HG02870 (cell line): ENCODE measurements at regions not wholly inside any gene's neighbourhood (a gene's known extent, or its start where the extent isn't known, plus 50 kb on each side); places are given as distances from the start of the nearest gene placed in this dataset.
"Not testable (repeated sequence)": the region's sequence is repeated elsewhere in the genome, so short reads cannot be mapped to it uniquely, and the experiment has no call there.

Source experiments
- ATAC-seq: cut with Tn5 transposase; IDR thresholded peaks from one replicate; pipeline ENCODE4 v1.9.1; 2021; ENCODE audit warnings: mild to moderate bottlenecking, moderate library complexity; ENCODE audit not compliant: unreplicated experiment

GRCh38 chr5:123937230-123937629, 425.3 kb downstream of the CSNK1G3 start:
- ATAC-seq: no peak

- no peak for ATAC-seq
Observed at GRCh38 chr5:123936548-123936947, 424.6 kb downstream of the CSNK1G3 start.

GRCh38 chr5:123933812-123934211, 421.8 kb downstream of the CSNK1G3 start:
- not testable (repeated sequence) for ATAC-seq

- peak; percentile 72 for ATAC-seq
Observed at GRCh38 chr5:123929055-123929474, 417.1 kb downstream of the CSNK1G3 start.

DNA sequence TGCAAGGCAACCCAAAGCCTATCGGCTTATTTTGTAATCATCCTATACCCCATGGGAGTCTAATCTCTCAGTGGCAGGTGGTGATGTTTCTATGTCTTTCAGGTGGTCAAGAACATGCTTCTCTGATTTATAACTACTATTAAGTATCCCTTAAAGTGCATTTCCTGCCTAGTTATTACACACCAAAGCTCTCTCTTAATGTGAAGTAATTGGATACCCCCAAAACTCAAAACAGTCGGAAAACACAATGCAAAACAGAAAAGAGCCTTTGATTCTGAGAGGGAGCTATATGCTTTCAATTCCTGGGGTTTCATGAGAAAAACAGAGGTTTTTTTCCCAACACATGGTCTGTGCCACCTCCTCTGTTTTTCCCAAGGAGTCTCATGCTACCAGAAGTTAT, 416.4 kb downstream of the CSNK1G3 start:
- no peak for ATAC-seq

- ATAC-seq: no peak
Observed at GRCh38 chr5:123921193-123921592, 409.2 kb downstream of the CSNK1G3 start.

GRCh38 chr5:123916345-123917121, 404.6 kb downstream of the CSNK1G3 start:
- no peak for ATAC-seq

DNA sequence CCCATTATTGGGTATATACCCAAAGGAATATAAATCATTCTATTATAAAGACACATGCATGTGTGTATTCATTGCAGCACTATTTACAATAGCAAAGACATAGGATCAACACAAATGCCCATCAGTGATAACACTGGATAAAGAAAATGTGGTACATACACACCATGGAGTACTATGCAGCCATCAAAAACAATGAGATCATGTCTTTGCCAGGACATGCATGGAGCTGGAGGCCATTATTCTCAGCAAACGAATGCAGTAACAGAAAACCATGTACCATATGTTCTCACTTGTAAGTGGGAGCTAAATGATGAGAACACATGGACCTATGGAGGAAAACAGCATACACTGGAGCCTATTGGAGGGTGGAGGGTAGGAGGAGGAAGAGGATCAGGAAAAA, 402.4 kb downstream of the CSNK1G3 start:
- no peak for ATAC-seq

DNA sequence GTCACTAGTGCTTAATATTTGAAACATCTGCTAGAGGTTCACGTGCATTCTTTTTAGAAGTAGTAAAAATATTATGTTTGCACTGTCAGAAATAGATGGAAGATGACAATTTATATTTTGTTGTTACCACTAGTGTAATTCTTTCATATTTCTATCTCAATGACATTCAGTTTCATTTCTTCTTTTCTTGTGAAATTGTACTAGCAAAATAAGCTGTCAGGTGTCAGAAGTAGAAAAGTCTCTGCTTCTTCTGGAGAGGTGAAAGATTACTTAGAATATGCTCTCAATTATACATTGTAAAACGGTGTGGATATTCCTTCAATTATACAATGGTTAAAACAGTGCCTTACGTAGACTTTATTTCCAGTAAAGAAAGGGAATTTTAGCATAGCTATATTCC, 395.4 kb downstream of the CSNK1G3 start:
- peak; percentile 79 for ATAC-seq

- no peak for ATAC-seq
Observed at GRCh38 chr5:123906698-123907295, 394.8 kb downstream of the CSNK1G3 start.

DNA sequence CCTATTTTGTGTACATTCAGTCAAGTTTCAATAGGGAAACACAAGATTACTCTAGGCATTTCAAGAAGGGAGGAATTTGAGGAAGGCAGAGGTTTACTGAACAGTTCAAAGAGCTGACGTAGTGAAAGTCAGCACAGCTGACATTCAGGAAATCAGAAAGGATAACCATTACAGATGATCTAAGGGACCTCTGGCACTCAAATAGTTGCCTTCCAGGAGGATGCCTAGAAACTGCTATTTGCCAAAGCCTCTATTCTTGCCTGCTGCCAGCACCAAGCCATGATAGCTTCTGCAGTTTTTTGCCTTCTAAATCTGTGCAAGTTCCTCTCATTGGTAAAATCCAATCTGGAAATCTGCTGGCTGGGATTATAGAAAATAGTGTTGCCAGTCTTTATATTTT, 373.1 kb downstream of the CSNK1G3 start:
- no peak for ATAC-seq

GRCh38 chr5:123882965-123883345, 371.0 kb downstream of the CSNK1G3 start:
- ATAC-seq: no peak

DNA sequence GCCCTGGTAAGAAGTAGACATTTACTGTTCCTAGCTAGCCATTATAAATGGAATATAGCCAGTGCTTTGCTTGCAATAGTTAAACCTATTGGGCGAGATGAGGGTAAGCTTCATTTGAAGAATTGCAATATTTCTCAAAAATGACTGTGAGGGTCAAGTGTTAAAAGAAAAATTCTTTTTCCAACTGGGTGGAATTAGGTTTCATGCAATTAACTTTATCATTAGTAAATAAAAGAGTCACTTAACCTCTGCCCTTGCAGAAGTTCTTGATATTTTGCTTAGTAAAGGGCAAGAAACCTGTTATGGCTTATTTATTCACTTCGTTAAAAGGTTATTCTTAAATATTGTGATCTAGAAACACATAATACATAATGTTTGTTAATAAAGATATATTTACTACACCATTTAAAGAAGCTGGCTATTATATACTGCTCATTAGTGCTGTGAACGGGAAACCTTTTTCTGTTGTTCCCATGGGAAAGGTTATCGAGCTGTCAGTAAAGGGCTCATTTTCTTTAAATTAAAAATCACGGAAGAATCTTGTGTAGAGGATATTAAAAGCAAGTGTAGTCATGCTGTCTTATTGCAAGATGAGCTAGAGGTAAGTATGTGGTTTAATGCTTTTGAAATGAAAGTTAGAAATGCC, 370.5 kb downstream of the CSNK1G3 start:
- ATAC-seq: no peak

- ATAC-seq: no peak
Observed at GRCh38 chr5:123881759-123882244, 369.8 kb downstream of the CSNK1G3 start.

DNA sequence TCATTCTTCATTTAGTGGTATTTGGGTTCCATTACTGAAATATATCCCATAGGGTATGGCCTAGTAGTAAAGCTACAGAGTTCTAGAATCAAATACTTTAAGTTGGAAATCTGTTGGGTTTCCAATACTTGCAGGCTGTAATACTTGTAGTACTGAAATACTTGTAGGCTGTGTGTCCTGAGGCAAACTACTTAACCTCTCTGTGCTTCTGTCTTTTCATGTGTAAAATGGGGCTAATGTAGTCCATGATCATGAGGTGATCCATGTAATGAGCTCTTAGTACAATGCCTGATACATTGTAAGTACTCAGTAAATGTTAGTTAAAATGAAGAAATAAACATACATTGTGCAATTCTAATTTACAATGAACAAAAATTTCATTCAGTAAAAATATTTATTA, 368.9 kb downstream of the CSNK1G3 start:
- ATAC-seq: no peak

DNA sequence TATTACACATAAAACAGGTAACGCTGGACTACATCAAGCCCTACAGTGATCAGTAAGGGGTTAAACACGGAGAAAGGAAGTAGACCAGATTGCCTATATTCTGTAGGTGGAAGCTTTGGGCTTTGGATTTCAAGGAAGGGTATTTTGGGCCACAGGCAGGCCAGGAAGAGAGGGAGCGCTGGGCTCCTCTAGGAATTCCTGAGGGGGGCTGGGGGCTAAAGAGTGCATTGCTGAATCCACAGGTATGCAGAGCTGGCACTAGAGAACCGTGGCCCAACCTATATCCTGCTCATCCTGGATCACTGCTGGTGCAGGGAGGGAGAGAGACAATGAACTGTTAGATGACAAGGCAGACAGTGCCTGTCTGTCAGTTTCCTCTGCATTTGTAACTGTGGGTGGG, 367.1 kb downstream of the CSNK1G3 start:
- ATAC-seq: no peak

DNA sequence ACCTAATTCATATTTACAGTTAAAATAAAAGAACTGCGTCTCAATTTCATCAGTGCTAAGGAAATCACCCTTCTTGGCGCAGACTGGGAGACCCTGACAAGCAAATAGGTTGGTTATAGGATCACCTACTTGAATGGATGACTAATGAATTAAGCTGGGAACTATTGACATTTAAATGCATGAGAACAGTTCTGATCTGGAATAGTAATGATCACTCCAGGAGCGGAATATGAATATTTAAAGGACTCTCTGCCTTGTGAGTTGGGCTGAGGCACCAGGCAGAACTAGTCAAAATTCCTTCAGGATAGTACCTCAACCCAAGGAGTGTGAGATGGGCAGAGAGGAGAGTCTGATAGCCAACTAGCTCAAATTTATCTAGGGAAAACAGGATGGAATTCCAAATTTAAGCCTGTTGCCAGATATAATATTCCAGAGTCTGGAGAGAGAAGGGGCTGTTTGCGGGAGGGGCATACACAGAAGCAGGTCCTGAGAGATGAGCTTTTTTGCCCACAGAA, 364.4 kb downstream of the CSNK1G3 start:
- ATAC-seq: no peak

DNA sequence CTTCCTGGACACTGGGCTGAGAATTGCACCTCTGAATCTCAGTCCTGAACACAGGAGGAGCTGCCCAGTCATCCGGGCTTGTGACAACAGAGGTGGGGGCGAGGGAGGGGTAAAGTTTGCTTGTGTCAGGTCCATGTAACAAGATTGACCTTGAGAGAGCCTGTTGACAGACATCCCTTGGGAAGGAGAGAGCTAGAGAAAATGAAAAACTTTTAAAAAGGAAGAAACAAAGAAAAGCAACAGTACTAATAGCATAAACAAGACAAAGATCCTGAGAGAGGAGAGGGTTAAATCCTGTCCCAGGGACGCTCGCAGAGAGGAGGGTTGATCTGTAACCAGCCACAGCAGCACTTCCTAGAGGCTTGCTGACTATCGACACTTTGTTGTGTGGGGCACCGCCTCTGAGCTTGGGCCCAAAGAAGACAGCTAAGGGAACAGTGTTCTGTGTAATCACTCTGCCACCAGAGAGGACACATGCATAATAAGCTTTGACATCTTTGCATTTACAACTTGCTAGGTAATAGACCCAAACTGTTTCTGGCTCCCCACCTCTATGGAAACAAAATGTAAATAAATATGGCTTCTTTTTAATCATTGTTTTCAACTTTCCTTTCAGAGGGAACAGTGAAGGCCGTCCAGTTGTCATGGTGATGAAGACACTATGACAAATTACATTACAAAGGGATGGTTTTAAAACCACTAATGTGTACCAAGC, 363.7 kb downstream of the CSNK1G3 start:
- ATAC-seq: no peak

- no peak for ATAC-seq
Observed at GRCh38 chr5:123874600-123875201, 362.7 kb downstream of the CSNK1G3 start.

- no peak for ATAC-seq
Observed at GRCh38 chr5:123873846-123874245, 361.9 kb downstream of the CSNK1G3 start.

DNA sequence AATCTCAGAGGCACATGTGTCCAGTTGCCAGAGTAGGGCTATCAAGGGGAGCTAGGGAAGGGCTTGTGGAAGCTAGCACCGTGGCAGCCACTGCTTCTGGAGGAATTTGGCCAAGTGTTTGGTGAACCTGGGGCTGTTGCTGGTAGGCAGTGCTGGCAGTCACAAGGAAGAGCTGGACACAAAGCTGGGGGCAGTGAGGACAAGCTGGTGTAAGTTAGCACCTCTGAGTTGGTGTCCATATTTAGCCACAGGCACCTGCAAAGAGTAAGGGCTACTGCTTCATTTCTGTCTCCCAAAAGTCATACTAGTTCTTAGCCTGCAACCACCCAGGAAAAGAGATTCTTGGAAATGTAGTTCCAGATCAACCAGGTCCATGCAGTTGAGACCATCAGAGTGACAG, 359.4 kb downstream of the CSNK1G3 start:
- ATAC-seq: no peak
